Panc1 (cell line): ENCODE measurements at regions not wholly inside any gene's neighbourhood (a gene's known extent, or its start where the extent isn't known, plus 50 kb on each side); places are given as distances from the start of the nearest gene placed in this dataset.
A peak's percentile ranks its signal among the peaks of the same experiment; 100 is the strongest.

Experiments used
- ATAC-seq: fragments of 200-7000 bp; cut with Tn5 transposase; 2 replicates; pipeline ENCODE4 v1.9.1; 2020; ENCODE audit warnings: mild to moderate bottlenecking, moderate library complexity
- BruUV-seq: library from RNA; stranded (reverse); fragments of 400-500 nt; replicated peaks from 2 replicates; lab custom pipeline; 2021; lab: Mats Ljungman, UMichigan
- CTCF ChIA-PET: fragments of 300-600 bp; sonication (Branson Sonifier 250); formaldehyde crosslinking; loops from one replicate; lab custom pipeline; 2022; ENCODE audit warnings: antibody characterized with exemption; lab: Charles Lee
- POLR2A ChIA-PET: fragments of 300-600 bp; sonication (Branson Sonifier 250); formaldehyde crosslinking; loops from one replicate; lab custom pipeline; 2022; ENCODE audit warnings: antibody characterized with exemption; lab: Charles Lee
- DNase-seq: peaks from one replicate; pipeline ENCODE4 v3.0.0-alpha.2; 2010; ENCODE audit warnings: low read depth, low spot score
- H3K27ac ChIP-seq: 2 replicates; pipeline ENCODE4 v1.5.1; 2011; ENCODE audit warnings: mild to moderate bottlenecking, low read length, inconsistent platforms
- H3K27me3 ChIP-seq: fragments of 200-500 bp; sonication (Bioruptor generic); 2 replicates; pipeline ENCODE4 v1.6.0; 2014; ENCODE audit warnings: low read length, inconsistent platforms; ENCODE audit not compliant: control insufficient read depth, insufficient read depth
- H3K36me3 ChIP-seq: fragments of 200-500 bp; sonication (Bioruptor generic); 2 replicates; pipeline ENCODE4 v1.5.1; 2014; ENCODE audit warnings: inconsistent platforms, mild to moderate bottlenecking, low read length, moderate library complexity; ENCODE audit not compliant: control insufficient read depth, insufficient read depth
- H3K4me1 ChIP-seq: 2 replicates; pipeline ENCODE4 v1.5.1; 2011; ENCODE audit warnings: inconsistent platforms, mild to moderate bottlenecking, low read length, moderate library complexity; ENCODE audit not compliant: control insufficient read depth, insufficient read depth
- H3K4me3 ChIP-seq, 2 experiments: 2 replicates each; pipeline ENCODE4 v1.5.1; 2011 to 2012; ENCODE audit warnings: low read depth in 2 of 2, low read length in 2 of 2, mild to moderate bottlenecking in 2 of 2, inconsistent platforms in 1 of 2, moderate library complexity in 1 of 2
- H3K9me3 ChIP-seq: fragments of 200-500 bp; sonication (Bioruptor generic); 2 replicates; pipeline ENCODE4 v1.5.1; 2014; ENCODE audit warnings: low read depth, mild to moderate bottlenecking, inconsistent platforms, low read length, moderate library complexity; ENCODE audit not compliant: control insufficient read depth, insufficient read depth
- POLR2AphosphoS5 ChIP-seq: IDR thresholded peaks from 2 replicates; pipeline ENCODE4 v1.6.1; 2012; ENCODE audit warnings: mild to moderate bottlenecking, low read depth, low read length, moderate library complexity
- REST ChIP-seq, 2 experiments: IDR thresholded peaks; 2 replicates each; pipeline ENCODE4 v1.6.1; 2011 to 2012; ENCODE audit warnings: low read depth in 2 of 2, control low read depth in 1 of 2, low read length in 1 of 2, mild to moderate bottlenecking in 1 of 2, moderate library complexity in 1 of 2; ENCODE audit not compliant: insufficient read depth in 1 of 2
- SIN3A ChIP-seq: IDR thresholded peaks from 2 replicates; pipeline ENCODE4 v1.6.1; 2012; ENCODE audit warnings: low read depth, mild to moderate bottlenecking, low read length, moderate library complexity, borderline replicate concordance; ENCODE audit not compliant: insufficient read depth
- TCF7L2 ChIP-seq: IDR thresholded peaks from 2 replicates; pipeline ENCODE4 v1.6.1; 2011; ENCODE audit warnings: mild to moderate bottlenecking, low read depth, low read length, inconsistent platforms
- in situ Hi-C: cut with HindIII; loops from 2 replicates; pipeline ENCODE4 v1.10.0; 2016; ENCODE audit warnings: low sequenced_read_pairs, low pct_unique_long_range_greater_than_20kb
- intact Hi-C: fragments of 100-400 bp; cut with micrococcal nuclease; formaldehyde crosslinking; loops from one replicate; pipeline ENCODE4 v1.10.0; 2022; ENCODE audit not compliant: unreplicated experiment
- TF ChIP-seq, protein P1 (sequence below): fragments of 450-650 bp; IDR thresholded peaks from 2 replicates; pipeline ENCODE4 v1.5.1; 2017; ENCODE audit warnings: mild to moderate bottlenecking

GRCh38 chr4:178296669-178297068 lies 854.4 kb upstream of the AGA start:
- Histone ChIP-seq H3K4me1 (no peaks in the 10 kb centered on the region), H3K4me3 (no peak overlapping the region), H3K36me3 (no peaks in the 10 kb centered on the region), H3K27ac (no peak overlapping the region), H3K9me3 (no peaks in the 10 kb centered on the region), H3K27me3 (no peaks in the 10 kb centered on the region)
- ChIA-PET CTCF (no interaction called here), POLR2A (no interaction called here)
- no TSS peak for BruUV-seq
- intact Hi-C loops: no loop called here
- TF ChIP-seq, protein P1, sequence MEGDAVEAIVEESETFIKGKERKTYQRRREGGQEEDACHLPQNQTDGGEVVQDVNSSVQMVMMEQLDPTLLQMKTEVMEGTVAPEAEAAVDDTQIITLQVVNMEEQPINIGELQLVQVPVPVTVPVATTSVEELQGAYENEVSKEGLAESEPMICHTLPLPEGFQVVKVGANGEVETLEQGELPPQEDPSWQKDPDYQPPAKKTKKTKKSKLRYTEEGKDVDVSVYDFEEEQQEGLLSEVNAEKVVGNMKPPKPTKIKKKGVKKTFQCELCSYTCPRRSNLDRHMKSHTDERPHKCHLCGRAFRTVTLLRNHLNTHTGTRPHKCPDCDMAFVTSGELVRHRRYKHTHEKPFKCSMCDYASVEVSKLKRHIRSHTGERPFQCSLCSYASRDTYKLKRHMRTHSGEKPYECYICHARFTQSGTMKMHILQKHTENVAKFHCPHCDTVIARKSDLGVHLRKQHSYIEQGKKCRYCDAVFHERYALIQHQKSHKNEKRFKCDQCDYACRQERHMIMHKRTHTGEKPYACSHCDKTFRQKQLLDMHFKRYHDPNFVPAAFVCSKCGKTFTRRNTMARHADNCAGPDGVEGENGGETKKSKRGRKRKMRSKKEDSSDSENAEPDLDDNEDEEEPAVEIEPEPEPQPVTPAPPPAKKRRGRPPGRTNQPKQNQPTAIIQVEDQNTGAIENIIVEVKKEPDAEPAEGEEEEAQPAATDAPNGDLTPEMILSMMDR: 0 out of 2 replicates have a peak, but pooled peaks have one; percentile 7
- TF ChIP-seq TCF7L2: no peak
- in situ Hi-C loops: no loop called here
- ATAC-seq (no peak), DNase-seq (no peak)

GRCh38 chr4:178306565-178306964 lies 864.3 kb upstream of the AGA start:
- DNase-seq (no peak), ATAC-seq (no peak)
- intact Hi-C loops (no loop called here), in situ Hi-C loops (no loop called here)
- no TSS peak for BruUV-seq
- ChIA-PET CTCF (no interaction called here), POLR2A (no interaction called here)
- Histone ChIP-seq H3K27ac (no peak overlapping the region), H3K27me3 (no peaks in the 10 kb centered on the region), H3K9me3 (no peaks in the 10 kb centered on the region), H3K36me3 (no peaks in the 10 kb centered on the region), H3K4me1 (no peaks in the 10 kb centered on the region), H3K4me3 (no peak overlapping the region)
- TF ChIP-seq SIN3A (no peak), POLR2AphosphoS5 (no peak), TCF7L2 (no peak), REST (IDR thresholded peaks at IDR 0.05; ENCODE audit: insufficient read depth in 1 of 2, low read depth in 2 of 2, low read length in 1 of 2) (no peak)
- TF ChIP-seq, protein P1: no peak
